ENCODE measurements at regions not wholly inside any gene's neighbourhood (a gene's known extent, or its start where the extent isn't known, plus 50 kb on each side); places are given as distances from the start of the nearest gene placed in this dataset.

DNA sequence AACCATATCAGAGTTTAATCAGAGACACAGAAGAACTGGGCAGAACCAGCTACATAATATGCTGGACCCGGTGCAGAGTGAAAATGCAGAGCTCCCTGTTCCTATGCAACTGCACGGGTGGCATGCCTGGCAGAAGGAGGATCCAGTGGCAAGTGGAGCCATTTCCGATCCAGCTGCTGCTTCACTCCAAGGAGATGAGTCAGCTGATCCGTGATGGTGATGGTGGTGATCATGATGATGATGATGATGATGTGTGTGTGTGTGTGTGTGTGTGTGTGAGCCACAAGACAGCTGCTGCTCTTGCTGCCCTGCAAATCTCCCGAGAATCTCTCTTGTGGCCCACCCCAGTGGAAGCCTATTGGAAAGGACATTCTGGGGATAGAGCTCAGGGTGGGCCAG lies 133.0 kb downstream of the URB2 start:
- Histone ChIP-seq H3K9me3 (no peaks in the 10 kb centered on the region), H3K36me3 (ENCODE audit: control insufficient read depth, insufficient read depth, low read length) (no peaks in the 10 kb centered on the region), H3K4me1 (no peaks in the 10 kb centered on the region), H3K4me3 (ENCODE audit: low read depth, low read length) (no peak overlapping the region), H3K27me3 (replicated peaks; ENCODE audit: control insufficient read depth, insufficient read depth, low read length) (no peaks in the 10 kb centered on the region; the same call in 1 of the 2 replicates)
- Mint-ChIP-seq H3K36me3 (ENCODE audit: insufficient read depth, unreplicated experiment) (no peaks in the 10 kb centered on the region), H3K4me3 (ENCODE audit: unreplicated experiment) (no peak overlapping the region), H3K27me3 (ENCODE audit: insufficient read depth, unreplicated experiment) (peaks cover 8% of the 10 kb centered on the region), H3K27ac (ENCODE audit: unreplicated experiment) (no peak overlapping the region), H3K9me3 (ENCODE audit: unreplicated experiment) (no peaks in the 10 kb centered on the region), H3K4me1 (ENCODE audit: low read depth, unreplicated experiment) (no peaks in the 10 kb centered on the region)
- BruUV-seq (replicated peaks), result no TSS peak
- intact Hi-C loops (cut with micrococcal nuclease; ENCODE audit: unreplicated experiment), result no loop called here
- no peak for DNase-seq
- TF ChIP-seq, protein P1, sequence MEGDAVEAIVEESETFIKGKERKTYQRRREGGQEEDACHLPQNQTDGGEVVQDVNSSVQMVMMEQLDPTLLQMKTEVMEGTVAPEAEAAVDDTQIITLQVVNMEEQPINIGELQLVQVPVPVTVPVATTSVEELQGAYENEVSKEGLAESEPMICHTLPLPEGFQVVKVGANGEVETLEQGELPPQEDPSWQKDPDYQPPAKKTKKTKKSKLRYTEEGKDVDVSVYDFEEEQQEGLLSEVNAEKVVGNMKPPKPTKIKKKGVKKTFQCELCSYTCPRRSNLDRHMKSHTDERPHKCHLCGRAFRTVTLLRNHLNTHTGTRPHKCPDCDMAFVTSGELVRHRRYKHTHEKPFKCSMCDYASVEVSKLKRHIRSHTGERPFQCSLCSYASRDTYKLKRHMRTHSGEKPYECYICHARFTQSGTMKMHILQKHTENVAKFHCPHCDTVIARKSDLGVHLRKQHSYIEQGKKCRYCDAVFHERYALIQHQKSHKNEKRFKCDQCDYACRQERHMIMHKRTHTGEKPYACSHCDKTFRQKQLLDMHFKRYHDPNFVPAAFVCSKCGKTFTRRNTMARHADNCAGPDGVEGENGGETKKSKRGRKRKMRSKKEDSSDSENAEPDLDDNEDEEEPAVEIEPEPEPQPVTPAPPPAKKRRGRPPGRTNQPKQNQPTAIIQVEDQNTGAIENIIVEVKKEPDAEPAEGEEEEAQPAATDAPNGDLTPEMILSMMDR (IDR thresholded peaks at IDR 0.05; ENCODE audit: insufficient read depth in 1 of 2, low read depth in 1 of 2, low read length in 1 of 2, severe bottlenecking in 1 of 2, unreplicated experiment in 1 of 2), result no peak
- CTCF ChIA-PET, result no interaction called here
- POLR2A ChIA-PET, result no interaction called here

DNA sequence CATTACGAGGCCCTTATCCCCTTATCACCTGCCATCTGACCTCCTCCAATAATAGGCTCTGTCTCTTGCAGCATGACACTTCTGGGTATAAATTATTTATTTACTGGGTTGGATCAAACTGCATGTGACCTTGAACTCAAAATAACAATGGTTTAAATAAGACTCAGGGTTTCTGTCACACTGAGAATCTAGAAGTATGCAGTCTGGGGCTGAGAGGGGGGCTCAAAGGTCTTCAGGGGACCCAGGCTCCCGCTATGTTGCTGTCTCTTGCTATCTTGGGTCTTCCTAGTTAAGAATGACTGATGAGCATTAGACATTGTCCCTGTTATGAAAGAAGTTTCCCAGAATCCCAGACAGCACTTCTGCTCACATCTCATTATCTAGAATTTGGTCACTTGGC lies 133.5 kb downstream of the URB2 start:
- CTCF ChIA-PET, result no interaction called here
- peaks cover 11% of the 10 kb centered on the region for H3K27me3 Mint-ChIP-seq (ENCODE audit: insufficient read depth, unreplicated experiment)

DNA sequence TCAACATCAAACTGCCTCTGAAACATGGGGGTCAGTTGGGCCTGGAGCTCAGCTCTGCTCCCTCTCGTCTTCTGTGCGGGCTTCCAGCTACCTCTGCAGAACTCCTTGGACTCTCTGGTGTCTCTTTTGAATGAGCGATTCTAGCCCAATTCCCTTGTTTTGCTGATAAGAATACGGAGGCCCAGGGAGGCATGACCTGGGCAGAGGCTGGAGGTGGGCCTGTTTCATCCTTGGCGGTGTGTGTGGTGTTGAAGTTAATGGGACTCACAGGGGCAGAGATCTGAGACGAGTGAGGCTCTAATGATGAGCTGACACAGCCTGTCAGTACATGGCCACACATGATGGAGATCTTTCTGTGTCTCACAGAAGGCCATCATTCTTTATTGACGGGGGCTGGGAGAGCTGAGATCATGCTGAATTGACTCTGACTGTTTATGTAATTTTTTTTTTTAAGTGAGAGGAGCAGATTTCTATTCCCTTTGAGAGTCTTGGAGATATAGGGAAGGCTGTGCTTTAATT lies 134.5 kb downstream of the URB2 start:
- no TSS peak for BruUV-seq (replicated peaks)
- H3K27ac Mint-ChIP-seq (ENCODE audit: unreplicated experiment), result no peak overlapping the region
- POLR2A ChIA-PET, result no interaction called here

More for the DNA sequence above, 133.5 kb downstream of the URB2 start:
- H3K36me3 Mint-ChIP-seq (ENCODE audit: insufficient read depth, unreplicated experiment), result no peaks in the 10 kb centered on the region
- no TSS peak for BruUV-seq (replicated peaks)
- no peak overlapping the region for H3K27ac Mint-ChIP-seq (ENCODE audit: unreplicated experiment)
- no peaks in the 10 kb centered on the region for H3K9me3 Mint-ChIP-seq (ENCODE audit: unreplicated experiment)
- POLR2A ChIA-PET, result no interaction called here
- intact Hi-C loops (cut with micrococcal nuclease; ENCODE audit: unreplicated experiment), result no loop called here
- Histone ChIP-seq H3K27me3 (replicated peaks; ENCODE audit: control insufficient read depth, insufficient read depth, low read length) (no peaks in the 10 kb centered on the region; the same call in 1 of the 2 replicates), H3K4me3 (ENCODE audit: low read depth, low read length) (no peak overlapping the region), H3K36me3 (ENCODE audit: control insufficient read depth, insufficient read depth, low read length) (no peaks in the 10 kb centered on the region), H3K4me1 (no peaks in the 10 kb centered on the region), H3K9me3 (no peaks in the 10 kb centered on the region)
- DNase-seq, result no peak
- no peaks in the 10 kb centered on the region for H3K4me1 Mint-ChIP-seq (ENCODE audit: low read depth, unreplicated experiment)
- TF ChIP-seq, protein P1 (IDR thresholded peaks at IDR 0.05; ENCODE audit: insufficient read depth in 1 of 2, low read depth in 1 of 2, low read length in 1 of 2, severe bottlenecking in 1 of 2, unreplicated experiment in 1 of 2), result no peak
- no peak overlapping the region for H3K4me3 Mint-ChIP-seq (ENCODE audit: unreplicated experiment)

More for the DNA sequence above, 134.5 kb downstream of the URB2 start:
- Histone ChIP-seq H3K4me1 (no peaks in the 10 kb centered on the region), H3K4me3 (ENCODE audit: low read depth, low read length) (no peak overlapping the region), H3K36me3 (ENCODE audit: control insufficient read depth, insufficient read depth, low read length) (no peaks in the 10 kb centered on the region), H3K27me3 (replicated peaks; ENCODE audit: control insufficient read depth, insufficient read depth, low read length) (no peaks in the 10 kb centered on the region; the same call in 1 of the 2 replicates), H3K9me3 (no peaks in the 10 kb centered on the region)
- TF ChIP-seq, protein P1 (IDR thresholded peaks at IDR 0.05; ENCODE audit: insufficient read depth in 1 of 2, low read depth in 1 of 2, low read length in 1 of 2, severe bottlenecking in 1 of 2, unreplicated experiment in 1 of 2), result no peak
- no peaks in the 10 kb centered on the region for H3K9me3 Mint-ChIP-seq (ENCODE audit: unreplicated experiment)
- no peak for DNase-seq
- H3K4me3 Mint-ChIP-seq (ENCODE audit: unreplicated experiment), result no peak overlapping the region
- no peaks in the 10 kb centered on the region for H3K36me3 Mint-ChIP-seq (ENCODE audit: insufficient read depth, unreplicated experiment)
- H3K4me1 Mint-ChIP-seq (ENCODE audit: low read depth, unreplicated experiment), result no peaks in the 10 kb centered on the region
- intact Hi-C loops (cut with micrococcal nuclease; ENCODE audit: unreplicated experiment), result no loop called here
- CTCF ChIA-PET, result no interaction called here
- H3K27me3 Mint-ChIP-seq (ENCODE audit: insufficient read depth, unreplicated experiment), result peaks cover 12% of the 10 kb centered on the region

Data from Caco-2 (cell line).